Panc1 (cell line): ENCODE measurements at regions not wholly inside any gene's neighbourhood (a gene's known extent, or its start where the extent isn't known, plus 50 kb on each side); places are given as distances from the start of the nearest gene placed in this dataset.
A peak's percentile ranks its signal among the peaks of the same experiment; 100 is the strongest.

Experiments used
- ATAC-seq: fragments of 200-7000 bp; cut with Tn5 transposase; 2 replicates; pipeline ENCODE4 v1.9.1; 2020; ENCODE audit warnings: mild to moderate bottlenecking, moderate library complexity
- BruUV-seq: library from RNA; stranded (reverse); fragments of 400-500 nt; replicated peaks from 2 replicates; lab custom pipeline; 2021; lab: Mats Ljungman, UMichigan
- CTCF ChIA-PET: fragments of 300-600 bp; sonication (Branson Sonifier 250); formaldehyde crosslinking; loops from one replicate; lab custom pipeline; 2022; ENCODE audit warnings: antibody characterized with exemption; lab: Charles Lee
- POLR2A ChIA-PET: fragments of 300-600 bp; sonication (Branson Sonifier 250); formaldehyde crosslinking; loops from one replicate; lab custom pipeline; 2022; ENCODE audit warnings: antibody characterized with exemption; lab: Charles Lee
- DNase-seq: peaks from one replicate; pipeline ENCODE4 v3.0.0-alpha.2; 2010; ENCODE audit warnings: low read depth, low spot score
- H3K27ac ChIP-seq: 2 replicates; pipeline ENCODE4 v1.5.1; 2011; ENCODE audit warnings: mild to moderate bottlenecking, low read length, inconsistent platforms
- H3K27me3 ChIP-seq: fragments of 200-500 bp; sonication (Bioruptor generic); 2 replicates; pipeline ENCODE4 v1.6.0; 2014; ENCODE audit warnings: low read length, inconsistent platforms; ENCODE audit not compliant: control insufficient read depth, insufficient read depth
- H3K36me3 ChIP-seq: fragments of 200-500 bp; sonication (Bioruptor generic); 2 replicates; pipeline ENCODE4 v1.5.1; 2014; ENCODE audit warnings: inconsistent platforms, mild to moderate bottlenecking, low read length, moderate library complexity; ENCODE audit not compliant: control insufficient read depth, insufficient read depth
- H3K4me1 ChIP-seq: 2 replicates; pipeline ENCODE4 v1.5.1; 2011; ENCODE audit warnings: inconsistent platforms, mild to moderate bottlenecking, low read length, moderate library complexity; ENCODE audit not compliant: control insufficient read depth, insufficient read depth
- H3K4me3 ChIP-seq, 2 experiments: 2 replicates each; pipeline ENCODE4 v1.5.1; 2011 to 2012; ENCODE audit warnings: low read depth in 2 of 2, low read length in 2 of 2, mild to moderate bottlenecking in 2 of 2, inconsistent platforms in 1 of 2, moderate library complexity in 1 of 2
- H3K9me3 ChIP-seq: fragments of 200-500 bp; sonication (Bioruptor generic); 2 replicates; pipeline ENCODE4 v1.5.1; 2014; ENCODE audit warnings: low read depth, mild to moderate bottlenecking, inconsistent platforms, low read length, moderate library complexity; ENCODE audit not compliant: control insufficient read depth, insufficient read depth
- CTCF ChIP-seq: fragments of 450-650 bp; IDR thresholded peaks from 2 replicates; pipeline ENCODE4 v1.5.1; 2017; ENCODE audit warnings: mild to moderate bottlenecking
- POLR2AphosphoS5 ChIP-seq: IDR thresholded peaks from 2 replicates; pipeline ENCODE4 v1.6.1; 2012; ENCODE audit warnings: mild to moderate bottlenecking, low read depth, low read length, moderate library complexity
- REST ChIP-seq, 2 experiments: IDR thresholded peaks; 2 replicates each; pipeline ENCODE4 v1.6.1; 2011 to 2012; ENCODE audit warnings: low read depth in 2 of 2, control low read depth in 1 of 2, low read length in 1 of 2, mild to moderate bottlenecking in 1 of 2, moderate library complexity in 1 of 2; ENCODE audit not compliant: insufficient read depth in 1 of 2
- SIN3A ChIP-seq: IDR thresholded peaks from 2 replicates; pipeline ENCODE4 v1.6.1; 2012; ENCODE audit warnings: low read depth, mild to moderate bottlenecking, low read length, moderate library complexity, borderline replicate concordance; ENCODE audit not compliant: insufficient read depth
- TCF7L2 ChIP-seq: IDR thresholded peaks from 2 replicates; pipeline ENCODE4 v1.6.1; 2011; ENCODE audit warnings: mild to moderate bottlenecking, low read depth, low read length, inconsistent platforms
- in situ Hi-C: cut with HindIII; loops from 2 replicates; pipeline ENCODE4 v1.10.0; 2016; ENCODE audit warnings: low sequenced_read_pairs, low pct_unique_long_range_greater_than_20kb
- intact Hi-C: fragments of 100-400 bp; cut with micrococcal nuclease; formaldehyde crosslinking; loops from one replicate; pipeline ENCODE4 v1.10.0; 2022; ENCODE audit not compliant: unreplicated experiment

- ChIA-PET CTCF (no interaction called here), POLR2A (no interaction called here)
- H3K27ac ChIP-seq, result no peak overlapping the region; the same call in 1 of the 2 replicates
- no peak overlapping the region for H3K4me3 ChIP-seq
- intact Hi-C loops (no loop called here), in situ Hi-C loops (no loop called here)
- TF ChIP-seq POLR2AphosphoS5, result no peak
- H3K4me1 ChIP-seq, result peaks cover 13% of the 10 kb centered on the region
- H3K27me3 ChIP-seq, result no peaks in the 10 kb centered on the region
- no peak for ATAC-seq
- no TSS peak for BruUV-seq
- no peak for DNase-seq
- no peaks in the 10 kb centered on the region for H3K9me3 ChIP-seq
- no peaks in the 10 kb centered on the region for H3K36me3 ChIP-seq
Observed at GRCh38 chr15:100769975-100770340, 109.7 kb upstream of the ALDH1A3 start.

GRCh38 chr15:100770661-100771584 lies 108.7 kb upstream of the ALDH1A3 start:
- ChIA-PET CTCF (no interaction called here), POLR2A (no interaction called here)
- Histone ChIP-seq H3K36me3 (no peaks in the 10 kb centered on the region), H3K27me3 (no peaks in the 10 kb centered on the region), H3K4me3 (no peak overlapping the region), H3K27ac (no peak overlapping the region), H3K4me1 (peaks cover 9% of the 10 kb centered on the region), H3K9me3 (no peaks in the 10 kb centered on the region)
- in situ Hi-C loops (no loop called here), intact Hi-C loops (no loop called here)
- no peak for TF ChIP-seq SIN3A
- TF ChIP-seq CTCF, result no peak
- no peak for TF ChIP-seq REST (IDR thresholded peaks at IDR 0.05; ENCODE audit: insufficient read depth in 1 of 2, low read depth in 2 of 2, low read length in 1 of 2)
- no peak for TF ChIP-seq TCF7L2
- no peak for TF ChIP-seq POLR2AphosphoS5
- no TSS peak for BruUV-seq
- ATAC-seq, result no peak
- DNase-seq, result no peak

GRCh38 chr15:100771746-100772145 lies 107.9 kb upstream of the ALDH1A3 start:
- Histone ChIP-seq H3K27me3 (no peaks in the 10 kb centered on the region), H3K36me3 (no peaks in the 10 kb centered on the region), H3K4me3 (no peak overlapping the region), H3K9me3 (no peaks in the 10 kb centered on the region), H3K4me1 (peaks cover 9% of the 10 kb centered on the region), H3K27ac (no peak overlapping the region)
- ChIA-PET POLR2A (no interaction called here), CTCF (no interaction called here)
- intact Hi-C loops (no loop called here), in situ Hi-C loops (no loop called here)
- no peak for DNase-seq
- no TSS peak for BruUV-seq
- TF ChIP-seq TCF7L2, result no peak
- ATAC-seq, result peak; percentile 73
